K562 (cell line): ENCODE measurements at regions not wholly inside any gene's neighbourhood (a gene's known extent, or its start where the extent isn't known, plus 50 kb on each side); places are given as distances from the start of the nearest gene placed in this dataset.

Source experiments
- ATF2 ChIP-seq: sonication (generic); formaldehyde crosslinking; IDR thresholded peaks from 2 replicates; pipeline ENCODE4 v1.8.1; 2022; ENCODE audit warnings: missing genetic modification reagents
- BHLHE40 ChIP-seq: IDR thresholded peaks from 2 replicates; pipeline ENCODE4 v1.6.1; 2011; ENCODE audit warnings: low read length, improper control_type of control experiment
- CEBPB ChIP-seq: fragments of 450-650 bp; IDR thresholded peaks from 2 replicates; pipeline ENCODE4 v1.6.1; 2016; ENCODE audit warnings: missing genetic modification characterization, missing compliant biosample characterization
- CEBPZ ChIP-seq: fragments of 150-350 bp; IDR thresholded peaks from 2 replicates; pipeline ENCODE4 v1.6.1; 2014; ENCODE audit warnings: low read depth, mild to moderate bottlenecking, low read length, borderline replicate concordance
- CTCF ChIP-seq, 3 experiments: IDR thresholded peaks in 2 of 3; conservative IDR thresholded peaks in 1 of 3; 2 replicates each; pipeline ENCODE4 v1.5.1; 2011 to 2012; ENCODE audit warnings: low read length in 3 of 3, mild to moderate bottlenecking in 3 of 3, control low read depth in 2 of 3, improper control_type of control experiment in 1 of 3, inconsistent platforms in 1 of 3, low read depth in 1 of 3, mixed read lengths in 1 of 3, moderate library complexity in 1 of 3; ENCODE audit not compliant: insufficient read depth in 2 of 3
- NFIC ChIP-seq: fragments of 450-650 bp; IDR thresholded peaks from 2 replicates; pipeline ENCODE4 v1.6.1; 2017; ENCODE audit warnings: mild to moderate bottlenecking, inconsistent platforms
- POLR2A ChIP-seq: fragments of 450-650 bp; conservative IDR thresholded peaks from 2 replicates; pipeline ENCODE4 v1.6.1; 2016
- TRIM28 ChIP-seq: fragments of 450-650 bp; IDR thresholded peaks from 2 replicates; pipeline ENCODE4 v1.6.1; 2017
- YY1 ChIP-seq, 3 experiments: IDR thresholded peaks; 2 replicates each; pipeline ENCODE4 v1.6.1; 2011; ENCODE audit warnings: low read length in 2 of 3, mild to moderate bottlenecking in 2 of 3, moderate library complexity in 2 of 3, borderline replicate concordance in 1 of 3, control low read depth in 1 of 3, low read depth in 1 of 3; ENCODE audit not compliant: insufficient read depth in 3 of 3, insufficient replicate concordance in 2 of 3, control insufficient read depth in 1 of 3, insufficient read length in 1 of 3; ENCODE audit errors: extremely low read depth in 1 of 3
- ZBTB2 ChIP-seq: fragments of 450-650 bp; IDR thresholded peaks from 2 replicates; pipeline ENCODE4 v1.6.1; 2016; ENCODE audit warnings: antibody characterized with exemption
- ZBTB26 ChIP-seq: fragments of 450-650 bp; formaldehyde crosslinking; IDR thresholded peaks from 2 replicates; pipeline ENCODE4 v1.4.0; 2022; ENCODE audit warnings: missing genetic modification characterization
- ZNF121 ChIP-seq: sonication (generic); formaldehyde crosslinking; conservative IDR thresholded peaks from 2 replicates; pipeline ENCODE4 v1.8.0; 2022; ENCODE audit warnings: missing genetic modification reagents
- ZNF699 ChIP-seq: fragments of 250-450 bp; sonication (Bioruptor Pico); IDR thresholded peaks from 2 replicates; pipeline ENCODE4 v1.8.0; 2021; ENCODE audit warnings: mild to moderate bottlenecking, moderate library complexity; ENCODE audit not compliant: insufficient replicate concordance

GRCh38 chr22:27097933-27098332, 440.5 kb downstream of the MIAT start:
- TF ChIP-seq TRIM28: no peak
- no peak for TF ChIP-seq CEBPZ
- TF ChIP-seq POLR2A: no peak
- TF ChIP-seq ATF2 (CRISPR knock-in tag): no peak
- TF ChIP-seq BHLHE40: no peak
- TF ChIP-seq ZNF121: no peak
- TF ChIP-seq CEBPB (tag): no peak
- TF ChIP-seq ZBTB2: no peak
- TF ChIP-seq ZNF699: no peak
- TF ChIP-seq CTCF (IDR thresholded peaks at IDR 0.05 in 2 of 3, conservative IDR thresholded peaks at IDR 0.05 in 1 of 3; ENCODE audit: insufficient read depth in 2 of 3, low read depth in 1 of 3, low read length in 3 of 3): no peak
- peak; percentile 46; the same call in 1 of the 2 replicates for TF ChIP-seq NFIC
- no peak for TF ChIP-seq ZBTB26
- no peak for TF ChIP-seq YY1 (IDR thresholded peaks at IDR 0.05; ENCODE audit: borderline replicate concordance in 1 of 3, control insufficient read depth in 1 of 3, extremely low read depth in 1 of 3, insufficient read depth in 3 of 3, insufficient read length in 1 of 3, insufficient replicate concordance in 2 of 3, low read depth in 1 of 3, low read length in 2 of 3)
